D721Med (cell line): ENCODE measurements at regions not wholly inside any gene's neighbourhood (a gene's known extent, or its start where the extent isn't known, plus 50 kb on each side); places are given as distances from the start of the nearest gene placed in this dataset.

Experiments used
- DNase-seq: peaks from one replicate; pipeline ENCODE4 v3.0.0; 2011; ENCODE audit warnings: low spot score; ENCODE audit not compliant: insufficient read length
- FAIRE-seq: peaks from 2 replicates; lab custom pipeline; 2011; peaks lifted over from hg19 to GRCh38; lab: Jason Lieb, UNC
- TF ChIP-seq, protein P1 (sequence below): IDR thresholded peaks from 2 replicates; pipeline ENCODE4 v1.5.1; 2012; ENCODE audit warnings: mild to moderate bottlenecking, control low read depth; ENCODE audit not compliant: insufficient read depth; ENCODE audit errors: missing control alignments

GRCh38 chr5:45038366-45038987 lies 229.7 kb downstream of the MRPS30 start:
- FAIRE-seq, result peak; percentile 35

DNA sequence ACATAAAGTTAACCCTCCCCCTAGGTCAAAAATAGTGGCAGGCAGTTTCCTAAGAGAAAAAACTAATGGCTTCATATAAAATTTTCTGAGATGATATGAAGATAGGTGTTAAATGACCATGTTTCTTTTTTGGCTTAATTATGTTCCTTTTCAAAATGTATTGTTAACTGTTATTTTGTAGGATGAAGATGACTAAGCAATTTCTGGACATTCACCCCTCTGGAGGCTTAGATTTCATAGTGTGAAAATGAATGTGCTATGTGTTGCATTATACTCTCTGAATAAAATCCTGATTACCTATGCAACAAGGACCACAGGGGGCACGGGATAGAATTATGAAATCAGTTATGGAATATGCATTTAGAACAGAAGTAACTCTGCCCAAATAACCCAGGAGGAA lies 233.5 kb downstream of the MRPS30 start:
- TF ChIP-seq, protein P1, sequence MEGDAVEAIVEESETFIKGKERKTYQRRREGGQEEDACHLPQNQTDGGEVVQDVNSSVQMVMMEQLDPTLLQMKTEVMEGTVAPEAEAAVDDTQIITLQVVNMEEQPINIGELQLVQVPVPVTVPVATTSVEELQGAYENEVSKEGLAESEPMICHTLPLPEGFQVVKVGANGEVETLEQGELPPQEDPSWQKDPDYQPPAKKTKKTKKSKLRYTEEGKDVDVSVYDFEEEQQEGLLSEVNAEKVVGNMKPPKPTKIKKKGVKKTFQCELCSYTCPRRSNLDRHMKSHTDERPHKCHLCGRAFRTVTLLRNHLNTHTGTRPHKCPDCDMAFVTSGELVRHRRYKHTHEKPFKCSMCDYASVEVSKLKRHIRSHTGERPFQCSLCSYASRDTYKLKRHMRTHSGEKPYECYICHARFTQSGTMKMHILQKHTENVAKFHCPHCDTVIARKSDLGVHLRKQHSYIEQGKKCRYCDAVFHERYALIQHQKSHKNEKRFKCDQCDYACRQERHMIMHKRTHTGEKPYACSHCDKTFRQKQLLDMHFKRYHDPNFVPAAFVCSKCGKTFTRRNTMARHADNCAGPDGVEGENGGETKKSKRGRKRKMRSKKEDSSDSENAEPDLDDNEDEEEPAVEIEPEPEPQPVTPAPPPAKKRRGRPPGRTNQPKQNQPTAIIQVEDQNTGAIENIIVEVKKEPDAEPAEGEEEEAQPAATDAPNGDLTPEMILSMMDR, result no peak
- no peak for DNase-seq
- no peak for FAIRE-seq

More at GRCh38 chr5:45038366-45038987, 229.7 kb downstream of the MRPS30 start:
- TF ChIP-seq, protein P1, result peak; percentile 67
- no peak for DNase-seq

DNA sequence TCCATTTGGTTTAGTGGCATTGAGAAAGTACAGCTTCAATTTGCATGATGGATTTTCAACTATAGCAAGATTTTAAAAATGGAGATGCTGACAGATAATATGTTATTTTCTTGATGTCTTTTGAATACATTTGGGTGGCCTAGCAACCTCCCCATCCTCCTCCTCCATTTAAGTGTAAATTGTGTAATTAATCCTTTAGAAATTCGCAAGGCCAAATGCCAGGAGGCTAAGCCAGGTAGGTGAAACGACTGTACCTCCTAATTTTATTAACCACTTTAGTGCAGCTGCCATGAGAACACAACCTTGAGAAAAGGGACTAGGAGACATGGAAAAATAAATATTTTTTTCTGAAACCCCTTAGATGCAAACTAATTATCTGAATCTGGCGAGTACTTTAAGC lies 248.8 kb downstream of the MRPS30 start:
- TF ChIP-seq, protein P1, result no peak
- DNase-seq, result no peak
- FAIRE-seq, result no peak

GRCh38 chr5:45060724-45061123 lies 252.0 kb downstream of the MRPS30 start:
- TF ChIP-seq, protein P1, result no peak
- DNase-seq, result no peak
- no peak for FAIRE-seq

DNA sequence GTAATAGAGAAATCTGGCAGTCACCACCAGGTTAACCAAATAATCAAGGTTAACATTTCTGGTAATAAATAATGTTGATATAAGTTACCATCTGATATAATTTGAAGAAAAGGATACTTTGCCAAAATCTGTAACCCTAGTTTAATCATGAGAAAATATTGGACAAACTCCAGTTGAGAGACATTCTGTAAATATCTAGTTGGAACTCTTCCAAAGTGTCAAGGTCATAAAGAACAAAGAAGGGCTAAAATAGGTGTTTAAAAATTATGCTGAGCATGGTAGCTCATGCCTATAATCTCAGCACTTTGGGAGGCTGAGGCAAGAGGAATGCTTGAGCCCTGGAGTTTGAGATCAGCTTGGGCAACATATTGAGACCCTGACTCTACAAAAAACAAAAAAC lies 253.3 kb downstream of the MRPS30 start:
- DNase-seq, result no peak
- FAIRE-seq, result no peak
- TF ChIP-seq, protein P1, result no peak

DNA sequence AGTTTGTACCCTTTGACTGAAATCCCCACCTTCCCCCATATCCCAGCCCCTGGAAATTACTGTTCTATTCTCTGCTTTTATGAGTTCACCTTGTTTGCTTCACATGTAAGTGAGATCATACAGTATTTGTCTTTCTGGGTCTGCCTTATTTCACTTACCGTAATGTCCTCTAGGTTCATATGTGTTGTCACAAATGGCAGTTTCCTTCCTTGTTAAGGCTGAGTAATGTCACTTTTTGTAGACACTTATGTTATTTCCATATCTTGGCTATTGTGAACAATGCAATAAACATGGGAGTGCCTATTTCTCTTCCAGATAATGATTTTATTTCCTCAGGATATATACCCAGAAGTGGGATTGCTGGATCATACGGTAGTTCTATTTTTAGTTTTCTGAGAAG lies 272.3 kb downstream of the MRPS30 start:
- FAIRE-seq (no peak), DNase-seq (no peak)
- TF ChIP-seq, protein P1, result no peak

DNA sequence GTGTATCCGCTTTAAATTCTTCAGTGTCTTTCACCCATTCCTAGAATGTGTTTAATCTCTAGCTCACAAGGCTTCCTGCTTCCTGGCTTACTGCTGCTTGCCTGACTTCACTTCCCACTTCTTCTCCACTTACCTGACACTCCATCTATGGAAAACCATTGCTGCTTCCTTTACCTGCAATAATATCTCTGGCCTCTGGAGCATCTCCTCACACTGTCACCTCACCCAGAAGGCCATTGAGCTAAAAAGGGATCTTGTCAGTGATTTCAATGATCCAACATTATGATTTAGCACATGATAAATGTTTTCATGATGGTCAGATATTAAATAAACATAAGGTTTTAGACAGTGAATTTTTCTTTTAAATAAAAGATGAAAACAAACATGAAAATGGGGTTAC lies 281.1 kb downstream of the MRPS30 start:
- DNase-seq, result no peak
- no peak for FAIRE-seq
- TF ChIP-seq, protein P1, result no peak
